ENCODE measurements at regions not wholly inside any gene's neighbourhood (a gene's known extent, or its start where the extent isn't known, plus 50 kb on each side); places are given as distances from the start of the nearest gene placed in this dataset.

- H3K4me3 ChIP-seq (replicated peaks in 1 of 2; ENCODE audit: low read depth in 2 of 2, low read length in 2 of 2) = no peak overlapping the region
- no peak for TF ChIP-seq CTCF (IDR thresholded peaks at IDR 0.05; ENCODE audit: low read depth, low read length)
- DNase-seq (ENCODE audit: low read depth in 2 of 2) = no peak
Measured at GRCh38 chr3:187924651-187925050, 179.4 kb upstream of the BCL6 start.

- no peak for TF ChIP-seq CTCF (IDR thresholded peaks at IDR 0.05; ENCODE audit: low read depth, low read length)
- no peak for DNase-seq (ENCODE audit: low read depth in 2 of 2)
- no peak overlapping the region for H3K4me3 ChIP-seq (replicated peaks in 1 of 2; ENCODE audit: low read depth in 2 of 2, low read length in 2 of 2)
Measured at GRCh38 chr3:187925326-187925725, 180.1 kb upstream of the BCL6 start.

GRCh38 chr3:187926620-187927019, 181.4 kb upstream of the BCL6 start:
- no peak for DNase-seq (ENCODE audit: low read depth in 2 of 2)
- TF ChIP-seq CTCF (IDR thresholded peaks at IDR 0.05; ENCODE audit: low read depth, low read length) = no peak
- H3K4me3 ChIP-seq (replicated peaks in 1 of 2; ENCODE audit: low read depth in 2 of 2, low read length in 2 of 2) = no peak overlapping the region

- no peak for TF ChIP-seq CTCF (IDR thresholded peaks at IDR 0.05; ENCODE audit: low read depth, low read length)
- no peak for DNase-seq (ENCODE audit: low read depth in 2 of 2)
- no peak overlapping the region for H3K4me3 ChIP-seq (replicated peaks in 1 of 2; ENCODE audit: low read depth in 2 of 2, low read length in 2 of 2)
Measured at GRCh38 chr3:187927565-187927964, 182.3 kb upstream of the BCL6 start.

GRCh38 chr3:187929112-187929816, 184.0 kb upstream of the BCL6 start:
- no peak for TF ChIP-seq CTCF (IDR thresholded peaks at IDR 0.05; ENCODE audit: low read depth, low read length)
- DNase-seq (ENCODE audit: low read depth in 2 of 2) = no peak
- no peak overlapping the region for H3K4me3 ChIP-seq (replicated peaks in 1 of 2; ENCODE audit: low read depth in 2 of 2, low read length in 2 of 2)

- H3K4me3 ChIP-seq (replicated peaks in 1 of 2; ENCODE audit: low read depth in 2 of 2, low read length in 2 of 2) = no peak overlapping the region
- no peak for TF ChIP-seq CTCF (IDR thresholded peaks at IDR 0.05; ENCODE audit: low read depth, low read length)
- DNase-seq (ENCODE audit: low read depth in 2 of 2) = no peak
Measured at GRCh38 chr3:187930021-187930420, 184.8 kb upstream of the BCL6 start.

GRCh38 chr3:187931101-187931500, 185.8 kb upstream of the BCL6 start:
- TF ChIP-seq CTCF (IDR thresholded peaks at IDR 0.05; ENCODE audit: low read depth, low read length) = no peak
- no peak for DNase-seq (ENCODE audit: low read depth in 2 of 2)
- no peak overlapping the region for H3K4me3 ChIP-seq (replicated peaks in 1 of 2; ENCODE audit: low read depth in 2 of 2, low read length in 2 of 2)

Measured in cardiac fibroblast (primary cell).